ENCODE measurements at regions not wholly inside any gene's neighbourhood (a gene's known extent, or its start where the extent isn't known, plus 50 kb on each side); places are given as distances from the start of the nearest gene placed in this dataset.

- TF ChIP-seq EP300 (IDR thresholded peaks at IDR 0.05) (no peak), POLR2A (IDR thresholded peaks at IDR 0.05) (no peak), CTCF (IDR thresholded peaks at IDR 0.05) (no peak), POLR2AphosphoS5 (IDR thresholded peaks at IDR 0.05) (no peak)
- ATAC-seq = no peak
- 71 to 81% methylated on average over 2 of the region's 2 CpGs for WGBS, 2 donors (ENCODE audit: low coverage in 1 of 2)
Observed at GRCh38 chr4:67084783-67085182, 460.5 kb downstream of the CENPC start.

GRCh38 chr4:67083496-67083895 lies 461.8 kb downstream of the CENPC start:
- WGBS, 2 donors (ENCODE audit: low coverage in 1 of 2) = 56 to 77% methylated on average over 5 of the region's 5 CpGs
- H3K4me1 ChIP-seq = no peaks in the 10 kb centered on the region
- H3K27me3 ChIP-seq = no peaks in the 10 kb centered on the region
- no peak overlapping the region for H3K4me3 ChIP-seq
- no peaks in the 10 kb centered on the region for H3K36me3 ChIP-seq
- no peak for ATAC-seq
- TF ChIP-seq POLR2AphosphoS5 (IDR thresholded peaks at IDR 0.05) = no peak
- no peak for TF ChIP-seq POLR2A (IDR thresholded peaks at IDR 0.05)
- TF ChIP-seq CTCF (IDR thresholded peaks at IDR 0.05) = no peak
- no peak for TF ChIP-seq EP300 (IDR thresholded peaks at IDR 0.05)
- H3K9me3 ChIP-seq = no peaks in the 10 kb centered on the region
- no peak overlapping the region for H3K27ac ChIP-seq

More at GRCh38 chr4:67084783-67085182, 460.5 kb downstream of the CENPC start:
- Histone ChIP-seq H3K4me1 (no peaks in the 10 kb centered on the region), H3K4me3 (no peak overlapping the region), H3K36me3 (no peaks in the 10 kb centered on the region), H3K27me3 (no peaks in the 10 kb centered on the region), H3K9me3 (no peaks in the 10 kb centered on the region), H3K27ac (no peak overlapping the region)

- TF ChIP-seq POLR2A (IDR thresholded peaks at IDR 0.05) (no peak), CTCF (IDR thresholded peaks at IDR 0.05) (no peak), EP300 (IDR thresholded peaks at IDR 0.05) (no peak), POLR2AphosphoS5 (IDR thresholded peaks at IDR 0.05) (no peak)
Observed at GRCh38 chr4:67082746-67083145, 462.6 kb downstream of the CENPC start.

GRCh38 chr4:67080046-67080557 lies 465.2 kb downstream of the CENPC start:
- Histone ChIP-seq H3K9me3 (no peaks in the 10 kb centered on the region), H3K27me3 (no peaks in the 10 kb centered on the region), H3K4me1 (no peaks in the 10 kb centered on the region), H3K27ac (no peak overlapping the region), H3K36me3 (no peaks in the 10 kb centered on the region), H3K4me3 (no peak overlapping the region)
- ATAC-seq = no peak
- TF ChIP-seq POLR2A (IDR thresholded peaks at IDR 0.05) (no peak), EP300 (IDR thresholded peaks at IDR 0.05) (no peak), POLR2AphosphoS5 (IDR thresholded peaks at IDR 0.05) (no peak), CTCF (IDR thresholded peaks at IDR 0.05) (no peak)
- WGBS, 2 donors (ENCODE audit: low coverage in 1 of 2) = 60 to 81% methylated on average over 1 to 2 of the region's 2 CpGs

More at GRCh38 chr4:67082746-67083145, 462.6 kb downstream of the CENPC start:
- no peaks in the 10 kb centered on the region for H3K27me3 ChIP-seq
- H3K27ac ChIP-seq = no peak overlapping the region
- 93% methylated on average over 5 of the region's 5 CpGs for WGBS, 2 donors (ENCODE audit: low coverage in 1 of 2)
- no peak for ATAC-seq
- H3K9me3 ChIP-seq = no peaks in the 10 kb centered on the region
- no peaks in the 10 kb centered on the region for H3K4me1 ChIP-seq
- H3K4me3 ChIP-seq = no peak overlapping the region
- no peaks in the 10 kb centered on the region for H3K36me3 ChIP-seq

- Histone ChIP-seq H3K9me3 (peaks cover 0 to 14% (median 0%) of the 10 kb centered on the region in 3 donors), H3K27me3 (peaks cover 5% of the 10 kb centered on the region), H3K4me3 (no peak overlapping the region), H3K4me1 (no peaks in the 10 kb centered on the region), H3K36me3 (no peaks in the 10 kb centered on the region), H3K27ac (no peak overlapping the region)
- no peak for ATAC-seq
- WGBS, 2 donors (ENCODE audit: low coverage in 1 of 2) = 80 to 86% methylated on average over 5 of the region's 5 CpGs
- no peak for TF ChIP-seq EP300 (IDR thresholded peaks at IDR 0.05)
- no peak for TF ChIP-seq POLR2A (IDR thresholded peaks at IDR 0.05)
- no peak for TF ChIP-seq POLR2AphosphoS5 (IDR thresholded peaks at IDR 0.05)
- no peak for TF ChIP-seq CTCF (IDR thresholded peaks at IDR 0.05)
Observed at GRCh38 chr4:67071641-67072040, 473.7 kb downstream of the CENPC start.
